Body of pancreas (tissue), 4 donors: ENCODE measurements at regions not wholly inside any gene's neighbourhood (a gene's known extent, or its start where the extent isn't known, plus 50 kb on each side); places are given as distances from the start of the nearest gene placed in this dataset.

Experiments used
- ATAC-seq: fragments of 150-250 bp; one replicate; pipeline ENCODE4 v1.9.1; 2016
- DNase-seq, 4 donors: peaks; one replicate each; pipeline ENCODE4 v3.0.0-alpha.2; 2019
- H3K27ac ChIP-seq, 4 donors: fragments of 200-600 bp; sonication (generic); 1 replicate in 3 of 4; 2 replicates in 1 of 4; pipeline versions ENCODE4 v1.5.1 to v1.6.1; 2016 to 2019; ENCODE audit warnings: mild to moderate bottlenecking in 1 of 4, mixed read lengths in 1 of 4, moderate library complexity in 1 of 4
- H3K27me3 ChIP-seq, 2 donors: fragments of 200-600 bp; sonication (generic); one replicate each; pipeline ENCODE4 v1.6.0; 2016; ENCODE audit warnings: mild to moderate bottlenecking in 1 of 2
- H3K36me3 ChIP-seq, 2 donors: fragments of 200-600 bp; sonication (generic); replicated peaks in 1 of 2; 2 replicates each; pipeline ENCODE4 v1.5.1; 2016; ENCODE audit warnings: low read depth in 2 of 2; ENCODE audit not compliant: insufficient read depth in 1 of 2
- H3K4me1 ChIP-seq: fragments of 200-600 bp; sonication (generic); one replicate; pipeline ENCODE4 v1.6.0; 2016
- H3K4me3 ChIP-seq, 2 donors: fragments of 200-600 bp; sonication (generic); 1 replicate in 1 of 2; 2 replicates in 1 of 2; pipeline ENCODE4 v1.5.1; 2016 to 2019
- H3K9me3 ChIP-seq, 3 donors: fragments of 200-600 bp; sonication (generic); 1 replicate in 2 of 3; 2 replicates in 1 of 3; pipeline ENCODE4 v1.5.1; 2016
- CTCF ChIP-seq, 7 experiments: fragments of 450-650 bp in 4 of 7; fragments of 200-600 bp in 3 of 7; sonication (generic) in 3 of 7; IDR thresholded peaks; one replicate each; pipeline ENCODE4 v1.5.1; 2016 to 2019; ENCODE audit warnings: antibody characterized with exemption in 7 of 7
- POLR2A ChIP-seq, 3 donors: fragments of 450-650 bp; IDR thresholded peaks; one replicate each; pipeline ENCODE4 v1.6.1; 2016; ENCODE audit warnings: antibody characterized with exemption in 3 of 3, mild to moderate bottlenecking in 2 of 3
- WGBS, 2 donors: methylation state at CpG; one replicate each; pipeline ENCODE4 v1.1.5; 2017; 5-methylcytosine and 5-hydroxymethylcytosine counted together
- intact Hi-C: fragments of 100-400 bp; cut with DNase I; formaldehyde crosslinking; loops from one replicate; pipeline ENCODE4 v1.15.1; 2023

DNA sequence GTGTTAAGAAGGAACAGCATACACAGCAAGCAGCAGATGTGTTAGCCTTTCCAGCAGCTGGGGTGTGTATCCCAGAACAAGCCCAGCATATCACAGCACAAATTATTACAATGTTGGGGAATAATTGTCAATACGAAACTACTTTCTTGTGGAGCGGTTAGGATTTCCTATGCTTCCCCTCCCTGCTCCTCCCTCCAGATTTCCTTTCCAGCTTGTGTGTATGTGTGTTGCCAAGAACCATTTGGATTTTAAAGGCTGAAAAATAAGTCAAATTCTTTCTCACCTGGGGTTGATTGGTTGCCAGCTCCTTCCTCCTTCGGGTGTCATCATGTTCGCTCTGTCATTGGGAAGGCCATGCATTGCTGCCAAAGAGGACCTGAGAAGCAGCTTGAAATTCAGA lies 178.2 kb upstream of the FRMPD4 start:
- no peak for ATAC-seq
- DNase-seq = no peak
- H3K4me3 ChIP-seq = no peak overlapping the region
- no peaks in the 10 kb centered on the region for H3K4me1 ChIP-seq
- H3K36me3 ChIP-seq = no peaks in the 10 kb centered on the region
- H3K9me3 ChIP-seq = no peaks in the 10 kb centered on the region
- TF ChIP-seq CTCF (IDR thresholded peaks at IDR 0.05) (no peak), POLR2A (IDR thresholded peaks at IDR 0.05) (no peak)
- WGBS, 2 donors = 55 to 67% methylated on average over 3 to 4 of the region's 4 CpGs
- H3K27ac ChIP-seq = no peak overlapping the region
- intact Hi-C loops = no loop called here
- no peaks in the 10 kb centered on the region for H3K27me3 ChIP-seq

DNA sequence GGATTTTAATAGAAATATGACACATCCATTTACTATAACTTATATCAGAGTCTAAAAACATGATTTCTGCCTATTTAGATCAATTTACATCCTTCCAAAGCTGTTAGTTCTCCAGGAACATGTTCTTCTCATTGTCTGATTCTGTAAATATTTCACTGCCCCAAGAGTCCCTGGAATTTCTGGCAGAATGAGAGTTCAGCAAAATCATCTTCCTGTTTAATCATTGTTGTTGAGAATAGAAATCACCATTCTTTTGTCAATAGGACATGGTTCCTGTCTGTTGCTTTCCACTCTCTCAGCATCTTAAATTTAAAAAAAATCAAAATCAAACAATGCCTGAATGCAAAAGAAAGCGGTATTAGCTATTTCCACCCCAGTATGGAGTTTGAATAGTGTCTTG lies 172.8 kb upstream of the FRMPD4 start:
- Histone ChIP-seq H3K27me3 (no peaks in the 10 kb centered on the region), H3K9me3 (no peaks in the 10 kb centered on the region), H3K27ac (no peak overlapping the region), H3K36me3 (no peaks in the 10 kb centered on the region), H3K4me3 (no peak overlapping the region), H3K4me1 (no peaks in the 10 kb centered on the region)
- intact Hi-C loops = no loop called here
- TF ChIP-seq POLR2A (IDR thresholded peaks at IDR 0.05) (no peak), CTCF (IDR thresholded peaks at IDR 0.05) (no peak)
- WGBS, 2 donors = 61 to 88% methylated on average over 1 of the region's 1 CpG
- ATAC-seq (no peak), DNase-seq (no peak)

DNA sequence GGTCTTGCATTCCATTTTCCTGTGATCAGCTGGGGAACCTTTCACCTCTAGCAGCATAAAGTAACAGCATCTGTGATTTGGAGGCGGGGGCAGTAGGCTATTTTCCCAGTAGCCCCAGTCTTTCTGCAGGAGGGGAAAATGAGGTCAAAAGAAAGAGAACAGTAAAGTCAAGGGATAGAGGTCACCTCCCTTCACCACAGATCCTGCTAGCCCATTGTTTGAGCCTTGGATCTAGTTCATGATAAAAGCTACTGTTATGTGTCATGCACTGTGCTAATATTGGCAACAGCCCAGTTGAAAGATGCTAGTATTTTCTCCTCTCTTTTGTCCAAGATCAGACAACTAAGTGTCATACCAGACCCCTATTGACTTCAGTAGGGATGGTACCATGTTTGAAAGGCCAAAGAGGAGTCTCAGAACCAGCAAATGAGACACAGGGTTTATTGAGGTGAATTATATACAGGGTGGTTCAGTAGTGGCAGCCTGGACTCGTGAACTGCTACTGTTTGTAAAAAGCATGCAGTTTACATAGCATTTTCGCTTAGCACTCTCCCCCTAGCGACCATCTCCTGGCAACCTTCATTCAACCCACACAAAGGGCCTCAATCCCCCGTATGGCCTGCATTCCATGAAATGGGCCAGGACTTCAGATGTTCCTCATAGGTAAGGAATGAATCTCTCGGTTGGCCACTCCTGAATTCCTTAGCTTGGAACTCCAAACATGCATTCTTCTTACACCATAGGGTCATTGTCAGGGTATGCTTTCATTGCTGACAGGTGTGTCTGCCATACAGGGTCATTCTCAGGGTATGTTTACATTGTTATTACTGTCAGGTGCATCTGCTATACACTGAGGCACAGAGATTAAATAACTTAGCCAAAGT lies 170.0 kb upstream of the FRMPD4 start:
- intact Hi-C loops = no loop called here
- Histone ChIP-seq H3K4me1 (no peaks in the 10 kb centered on the region), H3K4me3 (no peak overlapping the region), H3K9me3 (no peaks in the 10 kb centered on the region), H3K27ac (no peak overlapping the region), H3K36me3 (no peaks in the 10 kb centered on the region), H3K27me3 (no peaks in the 10 kb centered on the region)
- DNase-seq (no peak), ATAC-seq (no peak)
- 61 to 70% methylated on average over 5 to 6 of the region's 6 CpGs for WGBS, 2 donors
- no peak for TF ChIP-seq CTCF (IDR thresholded peaks at IDR 0.05)
- no peak for TF ChIP-seq POLR2A (IDR thresholded peaks at IDR 0.05)

DNA sequence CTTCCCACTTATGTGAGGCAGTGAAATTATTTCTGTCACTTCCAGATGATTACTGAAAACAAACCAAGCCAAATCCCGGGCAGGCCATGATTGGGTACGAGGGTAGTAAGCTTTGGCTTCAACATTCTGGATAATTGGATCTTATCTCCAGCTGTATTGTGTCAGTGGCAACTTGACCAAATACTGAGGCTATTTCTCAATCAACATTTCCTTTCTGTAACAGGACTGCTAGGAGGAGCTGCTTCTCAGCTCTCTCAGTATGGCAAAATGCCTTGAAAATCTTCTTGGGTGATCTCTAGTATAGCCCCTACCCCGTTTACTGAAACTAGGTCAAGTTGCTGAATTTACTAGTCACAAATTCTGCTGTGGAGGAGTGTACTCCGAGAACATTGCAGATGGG lies 169.3 kb upstream of the FRMPD4 start:
- Histone ChIP-seq H3K36me3 (no peaks in the 10 kb centered on the region), H3K27me3 (no peaks in the 10 kb centered on the region), H3K4me3 (no peak overlapping the region), H3K9me3 (no peaks in the 10 kb centered on the region), H3K4me1 (no peaks in the 10 kb centered on the region), H3K27ac (no peak overlapping the region)
- TF ChIP-seq CTCF (IDR thresholded peaks at IDR 0.05) (no peak), POLR2A (IDR thresholded peaks at IDR 0.05) (no peak)
- ATAC-seq (no peak), DNase-seq (no peak)
- 32 to 45% methylated on average over 4 of the region's 4 CpGs for WGBS, 2 donors
- intact Hi-C loops = no loop called here
